ENCODE measurements at regions not wholly inside any gene's neighbourhood (a gene's known extent, or its start where the extent isn't known, plus 50 kb on each side); places are given as distances from the start of the nearest gene placed in this dataset.

- TF ChIP-seq CTCF (IDR thresholded peaks at IDR 0.05) (no peak), POLR2A (IDR thresholded peaks at IDR 0.05) (no peak), POLR2AphosphoS5 (IDR thresholded peaks at IDR 0.05) (no peak), EP300 (IDR thresholded peaks at IDR 0.05) (no peak)
Measured at GRCh38 chr9:80691229-80691628, 998.1 kb downstream of the TLE1 start.
